CD4-positive, alpha-beta T cell treated with Interleukin-10 for 1 hour (primary cell): ENCODE measurements at regions not wholly inside any gene's neighbourhood (a gene's known extent, or its start where the extent isn't known, plus 50 kb on each side); places are given as distances from the start of the nearest gene placed in this dataset.
A peak's percentile ranks its signal among the peaks of the same experiment; 100 is the strongest.
"Not testable (repeated sequence)": the region's sequence is repeated elsewhere in the genome, so short reads cannot be mapped to it uniquely, and the experiment has no call there.

Experiments used
- DNase-seq: peaks from one replicate; pipeline ENCODE4 v3.0.0-alpha.2; 2020

DNA sequence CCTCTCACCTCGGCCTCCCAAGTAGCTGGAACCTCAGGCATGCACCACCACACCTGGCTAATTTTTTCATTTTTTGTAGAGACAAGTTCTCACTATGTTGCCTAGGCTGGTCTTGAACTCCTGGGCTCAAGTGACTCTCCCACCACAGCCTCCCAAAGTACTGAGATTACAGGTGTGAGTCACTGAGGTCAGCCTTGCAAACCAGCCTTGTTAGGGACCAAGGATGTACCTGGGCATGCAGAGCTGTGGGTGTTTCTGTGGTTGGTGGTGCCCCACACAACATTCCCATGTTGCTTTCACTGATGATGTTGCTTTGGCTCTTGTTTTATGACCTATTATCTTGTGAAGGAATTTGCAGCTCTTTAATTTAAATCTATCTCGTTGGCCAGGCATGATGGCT, 54.8 kb downstream of the OTUD1 start:
- DNase-seq, result no peak

GRCh38 chr10:23496727-23497126, 57.9 kb downstream of the OTUD1 start:
- DNase-seq, result no peak

DNA sequence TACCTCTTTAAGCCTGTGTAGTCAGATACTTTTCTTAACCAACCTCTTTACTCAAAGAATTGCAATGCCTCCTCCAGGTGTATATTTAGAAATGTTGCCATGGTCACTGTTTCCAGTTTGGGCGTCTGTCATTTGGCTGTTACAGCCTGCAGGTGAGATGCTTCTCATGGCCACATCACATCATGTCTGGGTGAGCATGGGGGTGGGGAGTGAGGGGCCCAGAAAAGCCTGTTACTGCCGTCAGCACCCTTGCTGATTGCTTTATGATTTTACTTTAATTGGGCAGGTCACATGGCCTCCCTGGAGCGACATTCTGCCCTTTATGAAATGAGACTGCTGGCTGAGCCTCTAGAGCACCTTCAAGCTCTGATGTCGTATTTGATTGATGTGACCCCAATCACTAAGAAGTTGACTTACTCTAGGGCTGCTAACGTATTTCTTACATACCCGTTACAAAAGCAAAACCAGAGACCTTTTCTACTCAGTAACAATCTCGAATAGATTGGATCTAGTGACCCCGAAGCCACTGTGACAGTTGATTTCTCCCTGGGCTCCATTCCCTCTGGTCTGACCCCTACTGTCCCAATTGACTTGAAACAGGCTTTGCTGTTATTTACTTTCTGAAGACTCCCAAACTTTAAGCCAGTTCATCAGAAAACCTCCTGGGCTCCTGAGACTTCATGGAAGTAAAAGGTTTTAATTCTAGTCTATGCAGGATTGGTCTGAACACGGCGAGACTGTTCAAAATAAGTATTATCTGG, 60.7 kb downstream of the OTUD1 start:
- DNase-seq, result no peak

DNA sequence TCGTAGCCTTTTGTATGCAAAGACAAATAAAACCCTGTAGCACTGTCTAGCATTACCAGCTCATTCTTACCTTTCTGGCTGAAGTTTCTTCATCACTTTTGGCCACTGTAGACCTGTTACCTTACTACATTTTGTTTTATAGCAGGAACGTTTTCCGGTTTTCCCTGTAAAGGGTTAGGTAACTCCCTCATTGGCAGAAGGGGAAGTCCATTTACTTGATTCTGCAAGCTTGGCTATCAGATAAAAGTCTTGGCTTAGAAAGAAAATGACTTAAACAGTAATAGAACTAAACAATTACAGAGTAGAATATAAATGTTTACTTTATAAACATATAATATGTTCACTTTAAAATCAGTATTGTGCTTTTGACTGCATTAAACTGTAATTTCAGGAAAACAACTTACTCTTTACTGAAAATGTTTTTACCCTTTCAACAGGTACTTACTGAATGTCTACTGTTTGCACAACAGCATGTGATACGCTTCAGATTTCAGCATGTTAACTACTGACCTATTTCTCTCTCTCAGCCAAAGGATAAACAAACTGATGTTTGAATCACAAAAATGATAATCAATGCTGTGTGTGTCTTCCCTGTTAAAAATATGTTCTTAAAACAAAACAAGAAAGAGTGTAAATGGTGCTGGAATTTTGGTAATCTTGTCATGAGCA, 67.1 kb downstream of the OTUD1 start:
- DNase-seq, result no peak

GRCh38 chr10:23512355-23513058, 73.6 kb downstream of the OTUD1 start:
- no peak for DNase-seq

DNA sequence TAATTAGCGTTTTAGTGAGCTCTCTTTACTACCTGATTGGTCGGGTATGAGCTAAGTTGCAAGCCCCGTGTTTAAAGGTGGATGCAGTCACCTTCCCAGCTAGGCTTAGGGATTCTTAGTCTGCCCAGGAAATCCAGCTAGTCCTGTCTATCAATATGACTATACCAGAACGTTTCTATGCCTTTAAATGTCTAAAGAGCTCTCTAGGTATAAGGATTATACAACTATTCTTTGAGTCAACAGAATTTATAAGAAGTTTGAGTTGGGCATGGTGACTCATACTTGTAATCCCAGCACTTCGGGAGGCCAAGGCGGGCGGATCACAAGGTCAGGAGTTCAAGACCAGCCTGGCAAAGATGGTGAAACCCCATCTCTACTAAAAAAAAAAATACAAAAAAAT, 74.7 kb downstream of the OTUD1 start:
- DNase-seq, result not testable (repeated sequence)

GRCh38 chr10:23514321-23514720, 75.4 kb downstream of the OTUD1 start:
- DNase-seq, result no peak

DNA sequence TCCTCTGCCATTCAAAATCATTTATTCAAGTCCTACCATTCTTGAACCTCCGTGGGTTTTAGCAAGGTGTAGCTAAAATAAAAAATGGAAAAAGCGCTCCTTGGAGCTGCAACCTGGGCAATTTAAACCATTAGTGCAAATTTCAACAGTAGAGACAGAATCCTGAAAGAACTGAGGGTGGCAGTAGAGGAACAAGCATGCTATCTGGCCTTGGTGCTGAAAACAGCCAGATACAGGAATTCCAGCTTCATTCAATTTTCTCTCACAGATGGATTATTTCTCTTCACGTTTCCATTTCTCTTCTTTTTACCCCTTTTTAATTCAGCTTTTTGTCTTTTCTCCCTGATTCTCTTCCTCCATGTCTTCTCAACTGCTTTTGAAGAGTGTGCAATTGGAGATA, 77.7 kb downstream of the OTUD1 start:
- DNase-seq, result no peak

DNA sequence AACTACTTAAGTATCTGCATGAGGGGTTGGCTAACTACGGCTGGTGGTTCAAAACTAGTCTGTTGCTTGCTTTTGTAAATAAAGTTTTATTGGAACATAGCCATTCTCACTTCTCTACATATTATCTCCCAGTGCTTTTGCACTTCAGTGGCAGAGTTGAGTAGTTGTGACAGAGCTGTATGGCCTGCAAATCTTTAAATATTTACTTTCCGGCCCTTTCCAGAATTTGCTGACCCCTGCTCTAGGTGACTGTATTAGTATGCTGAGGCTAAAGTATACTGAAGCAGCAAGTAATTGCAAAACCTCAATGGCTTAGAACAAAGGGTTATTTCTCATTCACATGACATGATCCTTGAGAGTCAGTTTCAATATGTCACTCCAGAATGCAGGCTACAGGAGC, 78.3 kb downstream of the OTUD1 start:
- DNase-seq, result no peak

DNA sequence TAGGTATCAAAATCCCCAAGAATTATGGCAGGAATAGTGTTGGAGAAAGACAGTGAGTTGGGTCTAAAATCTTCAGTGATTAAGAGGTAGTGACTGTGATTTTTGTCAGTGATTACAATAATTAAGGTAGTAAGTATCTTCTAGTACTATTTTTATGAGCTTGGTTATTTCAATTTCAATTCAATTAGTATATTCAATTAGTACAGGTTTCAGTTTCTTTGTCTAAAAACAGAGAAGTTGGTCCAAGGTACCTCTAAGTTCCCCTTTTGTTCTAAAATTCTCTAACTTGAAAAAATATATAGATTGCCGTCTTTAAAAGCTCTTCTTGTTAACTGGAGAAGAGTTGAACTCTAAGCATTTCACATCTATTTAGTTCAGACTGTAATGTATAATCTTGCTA, 82.9 kb downstream of the OTUD1 start:
- no peak for DNase-seq

GRCh38 chr10:23522345-23522744, 83.5 kb downstream of the OTUD1 start:
- DNase-seq, result no peak

DNA sequence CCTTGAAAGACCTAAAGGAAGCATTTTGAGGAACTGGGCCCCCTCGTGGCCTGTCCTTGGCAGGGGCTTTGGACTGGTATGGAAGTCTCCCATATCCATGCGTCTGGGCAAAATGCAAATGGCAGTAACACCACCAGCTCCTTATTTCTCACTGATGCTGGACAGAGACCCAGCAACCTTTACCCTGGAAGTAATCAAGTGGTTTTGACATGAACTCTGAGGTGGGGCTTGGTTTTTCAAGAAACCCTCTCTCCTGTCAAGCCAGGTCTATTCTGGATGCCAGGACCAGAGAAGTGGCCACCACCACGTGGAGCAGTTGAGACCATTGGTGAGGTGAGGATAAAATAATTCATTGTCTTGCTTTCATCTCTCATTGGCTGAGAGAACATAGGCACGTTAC, 84.4 kb downstream of the OTUD1 start:
- no peak for DNase-seq

DNA sequence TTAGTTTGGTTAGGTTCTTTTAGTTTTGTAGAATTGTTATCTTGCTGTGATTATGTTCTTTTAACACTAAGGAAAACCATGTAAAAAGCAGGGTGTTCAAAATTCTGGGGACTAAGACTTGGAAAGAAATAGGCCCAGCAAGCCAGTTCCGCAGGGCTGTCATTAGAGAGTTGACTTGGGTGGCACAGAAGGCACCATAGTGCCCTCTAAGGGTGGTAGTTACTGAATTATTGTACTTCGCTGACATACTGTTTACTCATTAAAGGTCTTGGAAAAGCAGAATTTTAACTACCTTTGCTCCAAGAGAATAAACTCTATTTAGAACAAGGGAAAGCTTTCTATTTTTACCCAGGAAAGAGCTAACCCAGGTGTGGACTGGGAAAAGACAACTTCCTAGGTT, 86.5 kb downstream of the OTUD1 start:
- DNase-seq, result peak; percentile 25

DNA sequence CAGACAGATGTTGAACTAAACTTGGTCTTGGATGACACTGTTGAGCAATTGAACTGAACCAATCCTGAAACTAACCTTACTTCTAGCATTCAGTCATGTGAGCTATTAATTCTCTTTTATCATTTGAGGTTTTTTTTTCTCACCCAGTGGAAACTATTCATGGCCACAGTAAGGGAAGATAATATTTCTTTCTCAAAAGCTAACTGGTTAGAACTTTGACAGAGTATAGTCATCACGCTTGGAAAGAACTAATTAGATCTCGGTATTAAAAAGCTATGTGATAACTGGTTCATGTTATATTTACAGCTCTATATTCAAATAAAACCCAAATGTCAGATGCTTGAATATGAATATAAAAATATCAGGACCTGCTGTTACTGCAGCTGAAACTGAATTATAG, 89.5 kb downstream of the OTUD1 start:
- no peak for DNase-seq

DNA sequence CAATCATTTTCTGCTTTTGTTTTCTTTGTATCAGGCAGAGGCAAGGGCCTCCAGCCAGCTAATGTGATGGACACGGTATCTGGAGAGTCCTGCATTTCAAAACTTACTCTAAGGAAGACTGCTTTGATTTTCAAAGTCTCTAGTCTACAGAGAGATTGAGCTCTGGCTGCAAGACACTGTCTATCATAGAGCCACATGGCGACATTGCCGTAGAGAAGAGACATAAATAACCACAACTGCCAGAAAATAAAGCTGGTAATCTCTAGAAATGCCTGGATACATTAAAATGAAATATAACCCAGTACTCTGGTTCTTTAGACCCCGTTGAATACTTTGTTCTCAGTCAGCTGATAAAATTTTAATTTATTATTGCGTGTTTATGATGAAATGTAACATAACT, 90.8 kb downstream of the OTUD1 start:
- DNase-seq, result no peak

DNA sequence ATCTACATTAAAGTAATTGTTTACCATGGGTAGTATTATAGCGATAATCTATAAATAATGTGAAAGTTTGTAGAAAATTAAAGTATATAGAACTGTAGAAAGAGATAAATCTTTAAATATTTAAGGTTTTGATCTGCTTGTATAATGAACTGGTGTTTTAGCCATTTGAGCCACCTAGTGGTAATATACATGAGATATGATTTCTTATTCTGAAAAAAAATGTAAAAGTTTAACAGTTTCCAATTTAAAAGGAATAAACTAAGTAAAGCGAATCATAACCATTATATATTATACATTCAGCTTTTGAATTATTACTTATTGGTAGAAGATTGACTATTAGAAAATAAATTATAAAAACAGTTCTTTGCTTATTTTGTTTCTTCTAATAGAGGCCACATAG, 91.2 kb downstream of the OTUD1 start:
- DNase-seq, result no peak

DNA sequence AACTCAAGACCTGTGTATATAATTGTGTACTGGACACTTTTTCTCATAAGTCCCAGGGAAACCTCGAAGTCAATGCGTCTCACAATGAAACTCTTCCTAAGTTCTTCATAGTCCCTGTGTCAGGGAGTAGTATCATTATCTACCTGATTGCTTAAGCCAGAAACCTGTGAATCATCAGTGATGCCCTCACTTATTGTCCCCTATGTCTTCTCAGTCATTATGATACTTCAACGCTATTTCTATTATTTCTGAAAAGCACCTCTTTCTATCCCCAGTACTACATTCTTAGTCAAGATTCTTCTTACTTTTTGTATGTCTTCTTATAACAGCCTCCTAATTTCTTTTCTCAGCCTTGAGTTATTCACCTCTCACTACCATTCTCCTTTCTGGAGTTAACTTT, 94.3 kb downstream of the OTUD1 start:
- no peak for DNase-seq

DNA sequence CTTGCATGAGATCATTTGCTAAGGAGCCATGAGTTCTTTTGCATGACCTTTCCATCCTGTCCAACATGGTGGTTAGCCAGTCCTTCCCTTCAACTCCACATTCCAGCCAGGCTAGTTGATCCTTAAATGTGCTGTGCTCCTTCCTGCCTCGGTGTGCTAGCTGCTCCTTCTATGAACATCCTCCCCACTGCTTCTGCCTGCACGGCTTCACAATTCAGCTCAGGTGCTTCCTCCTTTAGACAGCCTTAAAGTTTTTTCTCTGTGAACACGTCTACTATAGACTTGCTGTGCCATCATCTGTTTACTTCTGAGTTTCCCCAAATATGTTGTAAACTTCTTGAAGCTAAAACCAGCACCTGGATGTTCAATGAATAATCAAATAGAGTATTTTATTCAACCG, 95.5 kb downstream of the OTUD1 start:
- no peak for DNase-seq

DNA sequence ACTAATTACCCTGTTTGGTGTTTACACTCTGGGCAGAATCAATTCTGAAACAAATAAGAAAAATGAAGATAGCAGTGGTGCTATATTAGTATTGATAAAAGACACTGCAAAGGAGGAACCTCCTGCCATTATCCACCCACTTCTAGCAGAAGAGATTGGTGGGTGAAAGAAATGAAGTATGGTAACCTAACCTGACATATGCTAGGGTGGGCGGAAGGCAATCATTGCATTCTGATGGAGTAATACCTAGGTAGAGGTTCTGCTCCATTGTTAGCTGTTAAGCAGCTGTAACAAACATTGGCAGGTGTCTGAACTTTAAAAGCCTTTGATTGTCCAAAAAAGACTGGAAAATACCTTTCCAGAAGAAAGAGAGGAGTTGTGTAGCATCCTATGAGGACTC, 95.9 kb downstream of the OTUD1 start:
- no peak for DNase-seq

- no peak for DNase-seq
These were observed 96.5 kb downstream of the OTUD1 start for GRCh38 chr10:23535381-23535780.

GRCh38 chr10:23538968-23539367, 100.1 kb downstream of the OTUD1 start:
- DNase-seq, result no peak

- DNase-seq, result peak; percentile 19
These were observed 101.6 kb downstream of the OTUD1 start for GRCh38 chr10:23540401-23541030.

DNA sequence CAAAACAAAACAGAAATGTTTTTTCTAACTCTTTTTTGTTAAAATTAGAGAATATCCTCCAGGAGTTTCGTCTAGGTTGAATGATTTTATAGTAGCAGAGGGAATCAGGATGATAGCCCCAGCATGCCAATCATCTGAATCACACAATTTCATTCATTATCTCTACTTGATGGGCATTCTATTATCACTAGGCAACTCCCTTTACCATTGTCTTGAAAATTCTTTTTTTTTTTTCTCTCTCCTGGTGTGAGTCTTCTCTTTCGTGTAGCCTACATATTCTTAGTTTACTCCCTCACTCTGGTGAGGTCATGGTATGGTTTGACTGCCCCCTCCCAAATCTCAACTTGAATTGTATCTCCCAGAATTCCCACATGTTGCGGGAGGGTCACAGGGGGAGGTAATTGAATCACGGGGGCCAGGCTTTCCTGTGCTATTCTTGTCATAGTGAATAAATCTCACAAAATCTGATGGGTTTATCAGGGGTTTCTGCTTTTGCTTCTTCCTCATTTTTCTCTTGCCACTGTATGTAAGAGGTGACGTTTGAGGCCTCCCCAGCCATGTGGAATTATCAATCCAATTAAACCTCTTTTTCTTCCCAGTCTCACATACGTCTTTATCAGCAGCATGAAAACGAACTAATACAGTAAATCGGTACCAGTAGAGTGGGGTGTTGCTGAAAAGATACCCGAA, 105.0 kb downstream of the OTUD1 start:
- no peak for DNase-seq
